ENCODE measurements at regions not wholly inside any gene's neighbourhood (a gene's known extent, or its start where the extent isn't known, plus 50 kb on each side); places are given as distances from the start of the nearest gene placed in this dataset.
"Not testable (repeated sequence)": the region's sequence is repeated elsewhere in the genome, so short reads cannot be mapped to it uniquely, and the experiment has no call there.

GRCh38 chr22:19608003-19608690, 83.9 kb upstream of the CLDN5 start:
- Histone ChIP-seq H3K27me3 (ENCODE audit: control insufficient read depth, insufficient read depth, low read length) (peaks cover 3% of the 10 kb centered on the region), H3K27ac (ENCODE audit: low read depth, low read length) (no peak overlapping the region), H3K36me3 (ENCODE audit: control insufficient read depth, insufficient read depth, low read length) (no peaks in the 10 kb centered on the region), H3K4me1 (ENCODE audit: control insufficient read depth, insufficient read depth, low read length) (peaks cover 13% of the 10 kb centered on the region), H3K4me3 (ENCODE audit: low read depth, low read length) (no peak overlapping the region), H3K9me3 (ENCODE audit: control insufficient read depth, insufficient read depth, low read length) (no peaks in the 10 kb centered on the region)
- DNase-seq (ENCODE audit: low read depth in 4 of 6, low spot score in 6 of 6): no peak
- 79% methylated on average over 8 of the region's 11 CpGs for WGBS (ENCODE audit: insufficient coverage)

GRCh38 chr22:19609753-19610152, 85.5 kb upstream of the CLDN5 start:
- DNase-seq (ENCODE audit: low read depth in 4 of 6, low spot score in 6 of 6); H3K27ac ChIP-seq (ENCODE audit: low read depth, low read length); H3K4me3 ChIP-seq (ENCODE audit: low read depth, low read length); H3K27me3 ChIP-seq (ENCODE audit: control insufficient read depth, insufficient read depth, low read length); H3K9me3 ChIP-seq (ENCODE audit: control insufficient read depth, insufficient read depth, low read length); H3K36me3 ChIP-seq (ENCODE audit: control insufficient read depth, insufficient read depth, low read length): not testable (repeated sequence)
- 88% methylated on average over 5 of the region's 8 CpGs for WGBS (ENCODE audit: insufficient coverage)
- peaks cover 10% of the 10 kb centered on the region for H3K4me1 ChIP-seq (ENCODE audit: control insufficient read depth, insufficient read depth, low read length)

- Histone ChIP-seq H3K27me3 (ENCODE audit: control insufficient read depth, insufficient read depth, low read length) (peaks cover 3% of the 10 kb centered on the region), H3K9me3 (ENCODE audit: control insufficient read depth, insufficient read depth, low read length) (no peaks in the 10 kb centered on the region), H3K4me1 (ENCODE audit: control insufficient read depth, insufficient read depth, low read length) (peaks cover 9% of the 10 kb centered on the region), H3K27ac (ENCODE audit: low read depth, low read length) (no peak overlapping the region), H3K4me3 (ENCODE audit: low read depth, low read length) (no peak overlapping the region), H3K36me3 (ENCODE audit: control insufficient read depth, insufficient read depth, low read length) (no peaks in the 10 kb centered on the region)
- no peak for DNase-seq (ENCODE audit: low read depth in 4 of 6, low spot score in 6 of 6)
- WGBS (ENCODE audit: insufficient coverage): 50% methylated on average over 8 of the region's 14 CpGs
These were observed 86.5 kb upstream of the CLDN5 start for GRCh38 chr22:19610518-19611253.

- DNase-seq (ENCODE audit: low read depth in 4 of 6, low spot score in 6 of 6): no peak
- Histone ChIP-seq H3K27me3 (ENCODE audit: control insufficient read depth, insufficient read depth, low read length) (peaks cover 3% of the 10 kb centered on the region), H3K4me3 (ENCODE audit: low read depth, low read length) (no peak overlapping the region), H3K27ac (ENCODE audit: low read depth, low read length) (no peak overlapping the region), H3K36me3 (ENCODE audit: control insufficient read depth, insufficient read depth, low read length) (no peaks in the 10 kb centered on the region), H3K4me1 (ENCODE audit: control insufficient read depth, insufficient read depth, low read length) (peaks cover 9% of the 10 kb centered on the region), H3K9me3 (ENCODE audit: control insufficient read depth, insufficient read depth, low read length) (no peaks in the 10 kb centered on the region)
- 90% methylated on average over 16 of the region's 16 CpGs for WGBS (ENCODE audit: insufficient coverage)
These were observed 87.4 kb upstream of the CLDN5 start for GRCh38 chr22:19611590-19611989.

GRCh38 chr22:19612866-19613572, 88.8 kb upstream of the CLDN5 start:
- Histone ChIP-seq H3K9me3 (ENCODE audit: control insufficient read depth, insufficient read depth, low read length) (no peaks in the 10 kb centered on the region), H3K27ac (ENCODE audit: low read depth, low read length) (no peak overlapping the region), H3K4me1 (ENCODE audit: control insufficient read depth, insufficient read depth, low read length) (no peaks in the 10 kb centered on the region), H3K36me3 (ENCODE audit: control insufficient read depth, insufficient read depth, low read length) (no peaks in the 10 kb centered on the region), H3K4me3 (ENCODE audit: low read depth, low read length) (no peak overlapping the region), H3K27me3 (ENCODE audit: control insufficient read depth, insufficient read depth, low read length) (peaks cover 3% of the 10 kb centered on the region)
- 94% methylated on average over 15 of the region's 16 CpGs for WGBS (ENCODE audit: insufficient coverage)
- no peak for DNase-seq (ENCODE audit: low read depth in 4 of 6, low spot score in 6 of 6)

- no CpG with 5 or more reads among the region's 2 CpGs for WGBS (ENCODE audit: insufficient coverage)
- peaks cover 3% of the 10 kb centered on the region for H3K27me3 ChIP-seq (ENCODE audit: control insufficient read depth, insufficient read depth, low read length)
- DNase-seq (ENCODE audit: low read depth in 4 of 6, low spot score in 6 of 6): no peak
- no peaks in the 10 kb centered on the region for H3K9me3 ChIP-seq (ENCODE audit: control insufficient read depth, insufficient read depth, low read length)
- no peak overlapping the region for H3K27ac ChIP-seq (ENCODE audit: low read depth, low read length)
- no peak overlapping the region for H3K4me3 ChIP-seq (ENCODE audit: low read depth, low read length)
- H3K4me1 ChIP-seq (ENCODE audit: control insufficient read depth, insufficient read depth, low read length): no peaks in the 10 kb centered on the region
- no peaks in the 10 kb centered on the region for H3K36me3 ChIP-seq (ENCODE audit: control insufficient read depth, insufficient read depth, low read length)
These were observed 90.3 kb upstream of the CLDN5 start for GRCh38 chr22:19614536-19614863.

- WGBS (ENCODE audit: insufficient coverage): 71% methylated on average over 9 of the region's 13 CpGs
- H3K4me1 ChIP-seq (ENCODE audit: control insufficient read depth, insufficient read depth, low read length): no peaks in the 10 kb centered on the region
- no peak for DNase-seq (ENCODE audit: low read depth in 4 of 6, low spot score in 6 of 6)
- peaks cover 3% of the 10 kb centered on the region for H3K27me3 ChIP-seq (ENCODE audit: control insufficient read depth, insufficient read depth, low read length)
- no peak overlapping the region for H3K4me3 ChIP-seq (ENCODE audit: low read depth, low read length)
- no peaks in the 10 kb centered on the region for H3K9me3 ChIP-seq (ENCODE audit: control insufficient read depth, insufficient read depth, low read length)
- no peaks in the 10 kb centered on the region for H3K36me3 ChIP-seq (ENCODE audit: control insufficient read depth, insufficient read depth, low read length)
- H3K27ac ChIP-seq (ENCODE audit: low read depth, low read length): no peak overlapping the region
These were observed 90.8 kb upstream of the CLDN5 start for GRCh38 chr22:19615001-19615461.

GRCh38 chr22:19615867-19616581, 91.8 kb upstream of the CLDN5 start:
- 63% methylated on average over 2 of the region's 9 CpGs for WGBS (ENCODE audit: insufficient coverage)

GRCh38 chr22:19619144-19620009, 94.9 kb upstream of the SEPTIN5 start:
- no peak overlapping the region for H3K27ac ChIP-seq (ENCODE audit: low read depth, low read length)
- H3K27me3 ChIP-seq (ENCODE audit: control insufficient read depth, insufficient read depth, low read length): peaks cover 10% of the 10 kb centered on the region

More at GRCh38 chr22:19615867-19616581, 91.8 kb upstream of the CLDN5 start:
- Histone ChIP-seq H3K4me3 (ENCODE audit: low read depth, low read length) (no peak overlapping the region), H3K36me3 (ENCODE audit: control insufficient read depth, insufficient read depth, low read length) (no peaks in the 10 kb centered on the region), H3K9me3 (ENCODE audit: control insufficient read depth, insufficient read depth, low read length) (no peaks in the 10 kb centered on the region), H3K27me3 (ENCODE audit: control insufficient read depth, insufficient read depth, low read length) (peaks cover 7% of the 10 kb centered on the region), H3K27ac (ENCODE audit: low read depth, low read length) (no peak overlapping the region), H3K4me1 (ENCODE audit: control insufficient read depth, insufficient read depth, low read length) (peaks cover 4% of the 10 kb centered on the region)
- DNase-seq (ENCODE audit: low read depth in 4 of 6, low spot score in 6 of 6): no peak

More at GRCh38 chr22:19619144-19620009, 94.9 kb upstream of the SEPTIN5 start:
- no peak for DNase-seq (ENCODE audit: low read depth in 4 of 6, low spot score in 6 of 6)
- Histone ChIP-seq H3K36me3 (ENCODE audit: control insufficient read depth, insufficient read depth, low read length) (no peaks in the 10 kb centered on the region), H3K4me3 (ENCODE audit: low read depth, low read length) (no peak overlapping the region), H3K9me3 (ENCODE audit: control insufficient read depth, insufficient read depth, low read length) (no peaks in the 10 kb centered on the region), H3K4me1 (ENCODE audit: control insufficient read depth, insufficient read depth, low read length) (peaks cover 23% of the 10 kb centered on the region)
- WGBS (ENCODE audit: insufficient coverage): 86% methylated on average over 6 of the region's 8 CpGs

All from spinal cord (tissue), 9 donors.